Middle frontal gyrus (tissue), 1 donor: ENCODE measurements at regions not wholly inside any gene's neighbourhood (a gene's known extent, or its start where the extent isn't known, plus 50 kb on each side); places are given as distances from the start of the nearest gene placed in this dataset.
"Not testable (repeated sequence)": the region's sequence is repeated elsewhere in the genome, so short reads cannot be mapped to it uniquely, and the experiment has no call there.

Experiments
- DNase-seq: peaks from one replicate; pipeline ENCODE4 v3.0.0-alpha.2; 2015; ENCODE audit warnings: low spot score; ENCODE audit errors: extremely low spot score

- DNase-seq, result no peak
These were observed 109.2 kb upstream of the RAB12 start for GRCh38 chr18:8499810-8500675.

GRCh38 chr18:8501044-8501443 lies 108.2 kb upstream of the RAB12 start:
- no peak for DNase-seq

GRCh38 chr18:8503248-8503647 lies 106.0 kb upstream of the RAB12 start:
- DNase-seq, result no peak

GRCh38 chr18:8504424-8504823 lies 104.8 kb upstream of the RAB12 start:
- no peak for DNase-seq

- DNase-seq, result no peak
These were observed 104.3 kb upstream of the RAB12 start for GRCh38 chr18:8504880-8505435.

GRCh38 chr18:8506251-8507049 lies 102.8 kb upstream of the RAB12 start:
- DNase-seq, result no peak

- DNase-seq, result no peak
These were observed 101.9 kb upstream of the RAB12 start for GRCh38 chr18:8507361-8507760.

- DNase-seq, result no peak
These were observed 101.1 kb upstream of the RAB12 start for GRCh38 chr18:8507915-8508705.

- DNase-seq, result no peak
These were observed 96.0 kb upstream of the RAB12 start for GRCh38 chr18:8513249-8513648.

GRCh38 chr18:8514409-8514808 lies 94.8 kb upstream of the RAB12 start:
- DNase-seq, result no peak

GRCh38 chr18:8515142-8515865 lies 93.9 kb upstream of the RAB12 start:
- no peak for DNase-seq

GRCh38 chr18:8516371-8517250 lies 92.6 kb upstream of the RAB12 start:
- DNase-seq, result no peak

- no peak for DNase-seq
These were observed 92.0 kb upstream of the RAB12 start for GRCh38 chr18:8517276-8517675.

GRCh38 chr18:8519102-8519501 lies 90.1 kb upstream of the RAB12 start:
- no peak for DNase-seq

GRCh38 chr18:8520266-8520665 lies 89.0 kb upstream of the RAB12 start:
- DNase-seq, result no peak

GRCh38 chr18:8522756-8523155 lies 86.5 kb upstream of the RAB12 start:
- no peak for DNase-seq

GRCh38 chr18:8525692-8526091 lies 83.5 kb upstream of the RAB12 start:
- DNase-seq, result no peak

- peak; percentile 31 for DNase-seq
These were observed 82.9 kb upstream of the RAB12 start for GRCh38 chr18:8526332-8526731.

- no peak for DNase-seq
These were observed 79.6 kb upstream of the RAB12 start for GRCh38 chr18:8529609-8530008.

- DNase-seq, result not testable (repeated sequence)
These were observed 78.2 kb upstream of the RAB12 start for GRCh38 chr18:8531084-8531483.
